Activated CD4-positive, alpha-beta T cell treated with anti-CD3 and anti-CD28 coated beads for 36 hours (primary cell): ENCODE measurements at regions not wholly inside any gene's neighbourhood (a gene's known extent, or its start where the extent isn't known, plus 50 kb on each side); places are given as distances from the start of the nearest gene placed in this dataset.

ENCODE experiments used
- ATAC-seq: fragments of 200-7000 bp; cut with Tn5 transposase; one replicate; pipeline ENCODE4 v1.10.0; 2021; ENCODE audit warnings: mild to moderate bottlenecking, moderate library complexity
- CTCF ChIA-PET: fragments of 350-600 bp; sonication (Branson Sonifier 250); formaldehyde crosslinking; loops from one replicate; lab custom pipeline; 2021; ENCODE audit warnings: antibody characterized with exemption; lab: Charles Lee
- POLR2A ChIA-PET: fragments of 350-600 bp; sonication (Branson Sonifier 250); formaldehyde crosslinking; loops from one replicate; lab custom pipeline; 2021; ENCODE audit warnings: antibody characterized with exemption, inconsistent platforms; lab: Charles Lee
- DNase-seq: peaks from one replicate; pipeline ENCODE4 v3.0.0-alpha.2; 2020
- H3K27ac Mint-ChIP-seq: one replicate; pipeline ENCODE4 v1.8.0; 2021; ENCODE audit warnings: mixed read lengths
- H3K27me3 Mint-ChIP-seq: one replicate; pipeline ENCODE4 v1.8.0; 2021; ENCODE audit warnings: mixed read lengths
- H3K36me3 Mint-ChIP-seq: one replicate; pipeline ENCODE4 v1.8.0; 2021; ENCODE audit warnings: low read depth, mixed read lengths
- H3K4me1 Mint-ChIP-seq: one replicate; pipeline ENCODE4 v1.8.0; 2021; ENCODE audit warnings: mixed read lengths
- H3K4me3 Mint-ChIP-seq: one replicate; pipeline ENCODE4 v1.8.0; 2021; ENCODE audit warnings: mild to moderate bottlenecking, moderate library complexity, mixed read lengths
- H3K9me3 Mint-ChIP-seq: one replicate; pipeline ENCODE4 v1.8.0; 2021; ENCODE audit warnings: low read depth, mixed read lengths
- intact Hi-C, 2 experiments: fragments of 100-400 bp; cut with DNase I in 1 of 2; cut with micrococcal nuclease in 1 of 2; formaldehyde crosslinking; loops; one replicate each; pipeline versions ENCODE4 v1.14.2 to v1.15.1; 2022 to 2024; cut with DNase I, micrococcal nuclease

GRCh38 chr4:38230821-38231563 is 270.8 kb downstream of the PTTG2 start:
- POLR2A ChIA-PET, result interaction anchor here (0.6 kb wide), 1 partner anchor 132 kb away, joined by 4 read pairs; no protein-coding TSS in a partner anchor
- Mint-ChIP-seq H3K4me1 (no peaks in the 10 kb centered on the region), H3K27me3 (no peaks in the 10 kb centered on the region), H3K9me3 (no peaks in the 10 kb centered on the region), H3K27ac (no peak overlapping the region), H3K36me3 (no peaks in the 10 kb centered on the region), H3K4me3 (no peak overlapping the region)
- no peak for ATAC-seq
- no peak for DNase-seq
- CTCF ChIA-PET, result no interaction called here
- intact Hi-C loops, result no loop called here

DNA sequence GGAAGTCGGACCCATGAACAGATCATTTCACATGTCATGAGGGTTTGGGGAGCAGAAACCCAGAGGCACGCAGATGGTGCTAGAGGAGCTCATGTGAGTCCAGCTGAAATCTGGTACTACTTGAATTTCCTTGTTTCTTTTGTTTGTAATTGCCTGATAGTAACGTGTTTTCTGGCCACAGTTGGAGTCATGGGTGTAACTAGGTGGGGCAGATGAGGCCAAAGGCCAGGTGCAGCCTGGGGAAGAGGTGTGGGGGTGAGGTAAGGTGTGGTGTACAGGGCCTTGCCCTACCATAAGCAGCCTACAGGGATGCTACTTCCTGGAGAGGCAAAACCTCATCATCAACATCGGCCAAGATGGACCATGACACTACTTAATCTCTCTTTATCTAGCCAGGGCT is 271.4 kb downstream of the PTTG2 start:
- H3K4me1 Mint-ChIP-seq, result no peaks in the 10 kb centered on the region

DNA sequence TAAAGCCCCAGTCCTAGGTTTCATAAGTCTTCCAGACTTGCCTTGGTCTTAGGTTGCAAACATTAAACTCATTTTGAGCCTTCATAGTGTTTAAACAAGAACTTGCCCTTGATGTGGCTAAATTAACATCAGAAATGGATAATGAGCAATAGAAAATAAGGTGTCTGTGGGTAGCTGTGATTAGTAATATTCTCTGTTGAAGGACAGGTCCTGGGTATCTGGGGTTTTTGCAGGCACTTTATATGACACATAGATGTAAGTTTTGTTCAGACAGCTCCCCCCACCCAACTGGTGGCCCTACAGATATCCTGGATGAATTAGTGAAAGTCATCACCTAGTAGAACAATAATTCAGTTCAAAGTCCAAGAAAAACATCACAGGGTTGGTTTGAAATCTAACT is 272.5 kb downstream of the PTTG2 start:
- ChIA-PET CTCF (no interaction called here), POLR2A (no interaction called here)
- intact Hi-C loops, result no loop called here
- Mint-ChIP-seq H3K9me3 (no peaks in the 10 kb centered on the region), H3K4me1 (no peaks in the 10 kb centered on the region), H3K27me3 (no peaks in the 10 kb centered on the region), H3K4me3 (no peak overlapping the region), H3K27ac (no peak overlapping the region), H3K36me3 (no peaks in the 10 kb centered on the region)
- ATAC-seq (no peak), DNase-seq (no peak)

More for the DNA sequence above, 271.4 kb downstream of the PTTG2 start:
- no peak overlapping the region for H3K27ac Mint-ChIP-seq
- DNase-seq (no peak), ATAC-seq (no peak)
- intact Hi-C loops, result no loop called here
- H3K4me3 Mint-ChIP-seq, result no peak overlapping the region
- no peaks in the 10 kb centered on the region for H3K36me3 Mint-ChIP-seq
- ChIA-PET CTCF (no interaction called here), POLR2A (interaction anchor here (0.6 kb wide), 2 partner anchors 133 to 404 kb away, joined by 3 to 4 read pairs; no protein-coding TSS in a partner anchor)
- H3K27me3 Mint-ChIP-seq, result no peaks in the 10 kb centered on the region
- H3K9me3 Mint-ChIP-seq, result no peaks in the 10 kb centered on the region

DNA sequence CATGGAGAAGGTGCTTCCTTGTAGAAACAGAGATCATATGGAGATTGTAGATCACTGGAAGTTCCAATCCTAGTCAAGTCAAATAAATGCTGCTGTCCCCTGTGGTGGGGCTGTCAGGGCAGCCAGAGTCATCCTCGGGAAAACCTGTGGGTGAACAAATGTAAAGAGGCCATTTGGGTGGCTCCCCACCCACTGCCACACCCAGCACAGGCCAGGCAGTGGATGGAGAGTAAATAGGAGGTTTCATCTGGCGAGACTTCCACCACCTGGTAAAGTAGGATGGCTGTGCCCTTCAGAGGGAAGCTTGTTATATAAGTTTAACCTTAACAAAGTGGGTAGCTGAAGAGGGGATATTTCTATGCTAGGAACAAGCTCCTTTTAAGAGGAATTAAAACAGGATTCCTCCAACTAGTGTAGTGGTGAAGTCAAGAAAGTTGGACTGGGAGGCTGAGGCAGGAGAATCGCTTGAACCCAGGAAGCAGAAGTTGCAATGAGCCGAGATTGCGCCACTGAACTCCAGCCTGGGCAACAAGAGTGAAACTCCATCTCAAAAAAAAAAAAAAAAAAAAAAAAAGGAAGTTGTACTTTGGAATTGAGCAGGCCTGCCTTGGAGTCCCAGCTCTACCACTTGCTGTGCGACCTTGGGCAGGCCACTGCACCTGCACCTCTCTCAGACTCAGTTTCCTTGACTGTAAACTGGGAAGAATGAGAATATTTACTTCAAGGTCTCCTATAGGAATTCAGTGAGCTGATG is 273.7 kb downstream of the PTTG2 start:
- no peaks in the 10 kb centered on the region for H3K36me3 Mint-ChIP-seq
- H3K27me3 Mint-ChIP-seq, result no peaks in the 10 kb centered on the region
- no peaks in the 10 kb centered on the region for H3K9me3 Mint-ChIP-seq
- CTCF ChIA-PET, result interaction anchor here (0.5 kb wide), 1 partner anchor 12 kb away, joined by 3 read pairs; no protein-coding TSS in a partner anchor
- POLR2A ChIA-PET, result no interaction called here
- no peaks in the 10 kb centered on the region for H3K4me1 Mint-ChIP-seq
- H3K4me3 Mint-ChIP-seq, result no peak overlapping the region
- ATAC-seq, result no peak
- intact Hi-C loops, result no loop called here
- no peak overlapping the region for H3K27ac Mint-ChIP-seq
- DNase-seq, result no peak

- Mint-ChIP-seq H3K36me3 (no peaks in the 10 kb centered on the region), H3K4me3 (no peak overlapping the region), H3K27me3 (no peaks in the 10 kb centered on the region), H3K27ac (no peak overlapping the region), H3K9me3 (no peaks in the 10 kb centered on the region), H3K4me1 (no peaks in the 10 kb centered on the region)
- DNase-seq (no peak), ATAC-seq (no peak)
- POLR2A ChIA-PET, result no interaction called here
- CTCF ChIA-PET, result interaction anchor here (0.9 kb wide), 1 partner anchor 56 kb away, joined by 3 read pairs; no protein-coding TSS in a partner anchor
- intact Hi-C loops, result no loop called here
Observed at GRCh38 chr4:38235354-38235753, 275.2 kb downstream of the PTTG2 start.

GRCh38 chr4:38236003-38236402 is 275.8 kb downstream of the PTTG2 start:
- intact Hi-C loops, result no loop called here
- DNase-seq (no peak), ATAC-seq (no peak)
- no peak overlapping the region for H3K27ac Mint-ChIP-seq
- POLR2A ChIA-PET, result no interaction called here
- H3K36me3 Mint-ChIP-seq, result no peaks in the 10 kb centered on the region
- CTCF ChIA-PET, result interaction anchor here (0.6 to 0.9 kb wide), 2 partner anchors 56 to 458 kb away, joined by 3 read pairs; no protein-coding TSS in a partner anchor
- H3K27me3 Mint-ChIP-seq, result no peaks in the 10 kb centered on the region
- H3K9me3 Mint-ChIP-seq, result no peaks in the 10 kb centered on the region
- H3K4me3 Mint-ChIP-seq, result no peak overlapping the region
- H3K4me1 Mint-ChIP-seq, result no peaks in the 10 kb centered on the region

DNA sequence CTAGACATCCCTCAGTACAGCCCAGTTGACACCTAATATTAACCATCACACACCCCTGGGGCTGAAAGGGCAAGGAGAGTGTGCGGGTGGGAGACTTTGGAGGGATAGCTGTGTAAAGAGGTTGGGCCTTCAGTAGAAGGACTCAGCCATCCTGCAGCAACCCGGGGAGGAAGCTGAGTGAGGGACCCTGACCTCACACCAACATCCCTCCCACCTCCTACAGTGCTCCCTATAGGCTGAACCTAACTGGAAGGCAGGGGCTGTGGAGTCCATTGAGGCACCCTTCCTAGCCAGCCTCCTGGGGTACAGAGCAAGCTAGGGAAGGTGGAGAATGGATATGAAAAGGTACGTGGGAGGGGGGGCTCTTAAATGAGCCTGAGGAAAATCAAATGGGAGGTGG is 276.3 kb downstream of the PTTG2 start:
- CTCF ChIA-PET, result interaction anchor here (0.6 to 0.9 kb wide), 2 partner anchors 57 to 458 kb away, joined by 3 read pairs; no protein-coding TSS in a partner anchor
- intact Hi-C loops, result no loop called here
- Mint-ChIP-seq H3K27me3 (no peaks in the 10 kb centered on the region), H3K4me3 (no peak overlapping the region), H3K4me1 (no peaks in the 10 kb centered on the region), H3K27ac (no peak overlapping the region), H3K36me3 (no peaks in the 10 kb centered on the region), H3K9me3 (no peaks in the 10 kb centered on the region)
- ATAC-seq (no peak), DNase-seq (no peak)
- POLR2A ChIA-PET, result no interaction called here

DNA sequence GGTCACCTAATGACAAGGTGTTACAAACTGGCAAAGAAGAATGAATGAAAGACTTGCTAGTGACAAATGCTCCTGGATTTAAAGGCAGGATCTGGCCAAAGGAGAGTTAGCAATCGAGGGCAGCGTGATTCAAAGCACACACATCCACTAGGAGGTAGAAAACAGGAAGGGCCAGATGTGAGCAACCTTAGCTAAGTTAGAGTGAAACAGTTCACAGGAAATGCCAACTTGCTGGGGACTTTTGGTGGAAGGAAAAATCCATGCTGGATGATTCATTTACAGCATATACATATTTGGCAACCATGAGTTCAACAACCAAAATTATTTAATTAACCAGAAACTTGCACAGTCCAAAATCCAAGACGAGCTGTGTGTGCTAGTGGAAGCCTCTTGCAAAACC is 276.9 kb downstream of the PTTG2 start:
- ChIA-PET CTCF (no interaction called here), POLR2A (no interaction called here)
- intact Hi-C loops, result no loop called here
- no peak overlapping the region for H3K4me3 Mint-ChIP-seq
- H3K27ac Mint-ChIP-seq, result no peak overlapping the region
- no peaks in the 10 kb centered on the region for H3K36me3 Mint-ChIP-seq
- H3K9me3 Mint-ChIP-seq, result no peaks in the 10 kb centered on the region
- DNase-seq (no peak), ATAC-seq (no peak)
- H3K4me1 Mint-ChIP-seq, result no peaks in the 10 kb centered on the region
- H3K27me3 Mint-ChIP-seq, result no peaks in the 10 kb centered on the region

DNA sequence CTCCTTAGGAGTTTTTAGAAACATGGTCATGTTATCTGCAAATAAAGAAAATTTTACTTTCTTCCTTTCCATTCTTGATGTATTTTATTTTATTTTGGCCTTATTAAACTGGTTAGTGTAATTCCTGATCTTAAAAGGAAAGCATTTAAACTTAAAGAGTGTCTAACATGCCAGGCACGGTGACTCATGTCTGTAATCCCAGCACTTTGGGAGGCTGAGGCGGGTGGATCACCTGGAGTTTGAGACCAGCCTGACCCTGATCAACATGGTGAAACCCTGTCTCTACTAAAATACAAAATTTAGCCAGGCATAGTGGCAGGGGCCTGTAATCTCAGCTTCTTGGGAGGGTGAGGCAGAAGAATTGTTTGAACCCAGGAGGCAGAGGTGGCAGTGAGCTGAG is 281.3 kb downstream of the PTTG2 start:
- POLR2A ChIA-PET, result no interaction called here

GRCh38 chr4:38242101-38242500 is 281.9 kb downstream of the PTTG2 start:
- Mint-ChIP-seq H3K4me1 (peaks cover 19% of the 10 kb centered on the region), H3K4me3 (no peak overlapping the region), H3K36me3 (no peaks in the 10 kb centered on the region), H3K27me3 (no peaks in the 10 kb centered on the region), H3K9me3 (no peaks in the 10 kb centered on the region), H3K27ac (no peak overlapping the region)
- intact Hi-C loops, result no loop called here
- POLR2A ChIA-PET, result no interaction called here
- CTCF ChIA-PET, result interaction anchor here (0.6 to 1.9 kb wide), 3 partner anchors 63 to 678 kb away, joined by 3 to 10 read pairs (median 3); no protein-coding TSS in a partner anchor
- no peak for DNase-seq
- ATAC-seq, result no peak

More for the DNA sequence above, 281.3 kb downstream of the PTTG2 start:
- H3K27me3 Mint-ChIP-seq, result no peaks in the 10 kb centered on the region
- no peak for DNase-seq
- no peaks in the 10 kb centered on the region for H3K9me3 Mint-ChIP-seq
- CTCF ChIA-PET, result no interaction called here
- H3K27ac Mint-ChIP-seq, result no peak overlapping the region
- ATAC-seq, result no peak
- no peaks in the 10 kb centered on the region for H3K36me3 Mint-ChIP-seq
- H3K4me3 Mint-ChIP-seq, result no peak overlapping the region
- peaks cover 19% of the 10 kb centered on the region for H3K4me1 Mint-ChIP-seq
- intact Hi-C loops, result no loop called here

DNA sequence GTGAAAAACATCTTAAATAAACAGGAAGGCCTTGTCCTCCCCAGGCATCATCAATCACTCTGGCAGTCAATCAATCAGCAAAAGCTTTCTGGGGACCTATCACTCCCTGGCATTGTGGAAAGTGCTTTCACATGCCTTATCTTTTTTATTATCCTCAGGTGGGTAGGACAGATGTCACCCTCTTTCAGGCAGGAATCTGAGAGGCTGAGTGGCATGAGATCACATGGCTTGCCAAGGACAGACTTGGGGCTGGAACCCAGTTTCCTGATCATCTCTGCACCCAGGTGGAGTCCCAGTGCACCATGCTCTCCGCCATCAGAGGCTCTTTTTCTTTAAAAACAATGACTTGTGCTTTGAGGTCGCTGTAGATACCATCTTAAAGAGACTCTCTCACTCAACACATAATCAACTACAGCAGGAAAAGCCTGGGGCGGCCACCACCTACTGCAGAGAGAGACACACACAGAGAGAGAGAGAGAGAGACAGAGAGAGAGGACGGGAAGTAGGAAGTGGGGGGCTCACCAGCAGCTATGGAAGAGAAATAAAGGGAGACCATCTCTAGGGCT is 282.7 kb downstream of the PTTG2 start:
- no peak overlapping the region for H3K4me3 Mint-ChIP-seq
- POLR2A ChIA-PET, result no interaction called here

More for the DNA sequence above, 282.7 kb downstream of the PTTG2 start:
- peak; percentile 5 for DNase-seq
- Mint-ChIP-seq H3K27me3 (no peaks in the 10 kb centered on the region), H3K36me3 (no peaks in the 10 kb centered on the region), H3K4me1 (peaks cover 19% of the 10 kb centered on the region), H3K27ac (no peak overlapping the region), H3K9me3 (no peaks in the 10 kb centered on the region)
- ATAC-seq, result no peak
- CTCF ChIA-PET, result interaction anchor here (0.6 to 1.9 kb wide), 2 partner anchors 63 to 318 kb away, joined by 3 to 10 read pairs; no protein-coding TSS in a partner anchor
- intact Hi-C loops, result no loop called here
